Astrocyte (in vitro differentiated cells and primary cell): ENCODE measurements at regions not wholly inside any gene's neighbourhood (a gene's known extent, or its start where the extent isn't known, plus 50 kb on each side); places are given as distances from the start of the nearest gene placed in this dataset.
A peak's percentile ranks its signal among the peaks of the same experiment; 100 is the strongest.

ENCODE experiments used
- DNase-seq: peaks from one replicate; pipeline ENCODE4 v3.0.0-alpha.2; 2010; ENCODE audit warnings: low read depth
- FAIRE-seq: peaks from 2 replicates; lab custom pipeline; 2011; peaks lifted over from hg19 to GRCh38; lab: Jason Lieb, UNC
- H2AFZ ChIP-seq: 2 replicates; pipeline ENCODE4 v1.6.0; 2012; ENCODE audit warnings: low read depth, low read length, inconsistent platforms
- H3K27ac ChIP-seq: 2 replicates; pipeline ENCODE4 v1.5.1; 2011; ENCODE audit warnings: low read depth, low read length, inconsistent platforms
- H3K27me3 ChIP-seq: 2 replicates; pipeline ENCODE4 v1.6.0; 2011; ENCODE audit warnings: low read length, inconsistent platforms; ENCODE audit not compliant: insufficient read depth
- H3K36me3 ChIP-seq: 2 replicates; pipeline ENCODE4 v1.5.1; 2011; ENCODE audit warnings: low read length, inconsistent platforms; ENCODE audit not compliant: insufficient read depth
- H3K4me1 ChIP-seq: 2 replicates; pipeline ENCODE4 v1.5.1; 2011; ENCODE audit warnings: low read length, inconsistent platforms; ENCODE audit not compliant: insufficient read depth
- H3K4me2 ChIP-seq: 2 replicates; pipeline ENCODE4 v1.6.0; 2012; ENCODE audit warnings: low read length, inconsistent platforms
- H3K4me3 ChIP-seq: 2 replicates; pipeline ENCODE4 v1.5.1; 2011; ENCODE audit warnings: low read depth, mild to moderate bottlenecking, low read length, inconsistent platforms; ENCODE audit not compliant: insufficient read depth
- H3K79me2 ChIP-seq: 2 replicates; pipeline ENCODE4 v1.6.0; 2012; ENCODE audit warnings: mild to moderate bottlenecking, low read length, inconsistent platforms; ENCODE audit not compliant: insufficient read depth
- H3K9ac ChIP-seq: 2 replicates; pipeline ENCODE4 v1.6.0; 2012; ENCODE audit warnings: mild to moderate bottlenecking, low read length, inconsistent platforms
- H3K9me3 ChIP-seq: 2 replicates; pipeline ENCODE4 v1.5.1; 2012; ENCODE audit warnings: low read depth, mild to moderate bottlenecking, low read length, inconsistent platforms; ENCODE audit not compliant: insufficient read depth
- H4K20me1 ChIP-seq: 2 replicates; pipeline ENCODE4 v1.6.0; 2012; ENCODE audit warnings: low read length, inconsistent platforms; ENCODE audit not compliant: insufficient read depth
- H3K27ac Mint-ChIP-seq: one replicate; pipeline ENCODE4 v1.8.0; 2021; ENCODE audit warnings: mild to moderate bottlenecking, mixed read lengths; ENCODE audit not compliant: unreplicated experiment
- H3K27me3 Mint-ChIP-seq: one replicate; pipeline ENCODE4 v1.8.0; 2021; ENCODE audit warnings: low read depth, mixed read lengths; ENCODE audit not compliant: unreplicated experiment
- H3K36me3 Mint-ChIP-seq: one replicate; pipeline ENCODE4 v1.8.0; 2021; ENCODE audit warnings: low read depth, mixed read lengths; ENCODE audit not compliant: unreplicated experiment
- H3K4me1 Mint-ChIP-seq: one replicate; pipeline ENCODE4 v1.8.0; 2021; ENCODE audit warnings: low read depth, mixed read lengths; ENCODE audit not compliant: unreplicated experiment
- H3K4me3 Mint-ChIP-seq: one replicate; pipeline ENCODE4 v1.8.0; 2021; ENCODE audit warnings: mild to moderate bottlenecking, moderate library complexity, mixed read lengths; ENCODE audit not compliant: unreplicated experiment
- H3K9me3 Mint-ChIP-seq: one replicate; pipeline ENCODE4 v1.8.0; 2021; ENCODE audit warnings: mild to moderate bottlenecking, mixed read lengths; ENCODE audit not compliant: unreplicated experiment
- EZH2 ChIP-seq: IDR thresholded peaks from 2 replicates; pipeline ENCODE4 v1.6.1; 2012; ENCODE audit warnings: mild to moderate bottlenecking, low read length, inconsistent platforms; ENCODE audit not compliant: insufficient read depth
- TF ChIP-seq, protein P1 (sequence below): IDR thresholded peaks from 2 replicates; pipeline ENCODE4 v1.5.1; 2011; ENCODE audit warnings: low read depth, mild to moderate bottlenecking, inconsistent platforms, low read length, moderate library complexity; ENCODE audit not compliant: insufficient read depth

DNA sequence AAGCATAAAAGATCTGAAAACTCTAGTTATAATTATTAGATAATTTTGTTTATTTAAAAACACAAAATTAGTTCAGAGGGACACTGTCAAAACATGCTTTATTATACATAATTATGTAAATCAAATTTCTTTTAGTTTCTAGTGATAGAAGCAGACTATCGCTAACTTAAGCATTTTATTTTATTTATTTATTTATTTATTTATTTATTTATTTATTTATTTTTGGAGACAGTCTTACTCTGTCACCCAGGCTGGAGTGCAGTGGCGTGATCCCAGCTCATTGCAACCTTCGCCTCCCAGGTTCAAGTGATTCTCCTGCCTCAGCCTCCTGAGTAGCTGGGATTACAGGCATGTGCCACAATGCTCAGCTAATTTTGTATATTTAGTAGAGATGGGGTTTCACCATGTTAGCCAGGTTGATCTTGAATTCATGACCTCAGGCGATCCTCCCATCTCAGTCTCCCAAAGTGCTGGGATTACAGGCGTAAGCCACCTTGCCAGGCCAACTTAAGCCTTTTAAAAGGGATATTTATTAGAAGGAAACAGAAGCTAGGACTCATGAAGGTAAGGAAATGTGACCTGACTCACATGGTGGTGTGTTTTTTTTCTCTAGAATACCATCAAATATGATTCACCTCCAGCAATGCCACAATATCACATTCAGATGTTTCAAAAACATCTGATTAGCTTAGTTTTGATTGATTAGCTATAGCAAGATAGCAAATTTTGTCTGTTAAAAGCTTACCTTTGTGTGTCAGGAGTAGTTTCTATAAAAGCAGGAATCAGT is 1357.4 kb upstream of the ADGRL4 start:
- Histone ChIP-seq H3K4me1 (no peaks in the 10 kb centered on the region), H3K36me3 (no peaks in the 10 kb centered on the region), H2AFZ (no peak overlapping the region), H3K4me2 (no peak overlapping the region), H4K20me1 (no peaks in the 10 kb centered on the region), H3K27me3 (no peaks in the 10 kb centered on the region), H3K27ac (no peak overlapping the region), H3K79me2 (no peaks in the 10 kb centered on the region), H3K9me3 (no peaks in the 10 kb centered on the region), H3K9ac (no peak overlapping the region), H3K4me3 (no peak overlapping the region)
- no peaks in the 10 kb centered on the region for H3K27me3 Mint-ChIP-seq
- H3K36me3 Mint-ChIP-seq, result no peaks in the 10 kb centered on the region
- peaks cover 1% of the 10 kb centered on the region for H3K4me1 Mint-ChIP-seq
- no peaks in the 10 kb centered on the region for H3K9me3 Mint-ChIP-seq
- FAIRE-seq (no peak), DNase-seq (peak; percentile 2)
- H3K4me3 Mint-ChIP-seq, result no peak overlapping the region
- no peak for TF ChIP-seq EZH2
- TF ChIP-seq, protein P1, sequence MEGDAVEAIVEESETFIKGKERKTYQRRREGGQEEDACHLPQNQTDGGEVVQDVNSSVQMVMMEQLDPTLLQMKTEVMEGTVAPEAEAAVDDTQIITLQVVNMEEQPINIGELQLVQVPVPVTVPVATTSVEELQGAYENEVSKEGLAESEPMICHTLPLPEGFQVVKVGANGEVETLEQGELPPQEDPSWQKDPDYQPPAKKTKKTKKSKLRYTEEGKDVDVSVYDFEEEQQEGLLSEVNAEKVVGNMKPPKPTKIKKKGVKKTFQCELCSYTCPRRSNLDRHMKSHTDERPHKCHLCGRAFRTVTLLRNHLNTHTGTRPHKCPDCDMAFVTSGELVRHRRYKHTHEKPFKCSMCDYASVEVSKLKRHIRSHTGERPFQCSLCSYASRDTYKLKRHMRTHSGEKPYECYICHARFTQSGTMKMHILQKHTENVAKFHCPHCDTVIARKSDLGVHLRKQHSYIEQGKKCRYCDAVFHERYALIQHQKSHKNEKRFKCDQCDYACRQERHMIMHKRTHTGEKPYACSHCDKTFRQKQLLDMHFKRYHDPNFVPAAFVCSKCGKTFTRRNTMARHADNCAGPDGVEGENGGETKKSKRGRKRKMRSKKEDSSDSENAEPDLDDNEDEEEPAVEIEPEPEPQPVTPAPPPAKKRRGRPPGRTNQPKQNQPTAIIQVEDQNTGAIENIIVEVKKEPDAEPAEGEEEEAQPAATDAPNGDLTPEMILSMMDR, result no peak
- H3K27ac Mint-ChIP-seq, result no peak overlapping the region

DNA sequence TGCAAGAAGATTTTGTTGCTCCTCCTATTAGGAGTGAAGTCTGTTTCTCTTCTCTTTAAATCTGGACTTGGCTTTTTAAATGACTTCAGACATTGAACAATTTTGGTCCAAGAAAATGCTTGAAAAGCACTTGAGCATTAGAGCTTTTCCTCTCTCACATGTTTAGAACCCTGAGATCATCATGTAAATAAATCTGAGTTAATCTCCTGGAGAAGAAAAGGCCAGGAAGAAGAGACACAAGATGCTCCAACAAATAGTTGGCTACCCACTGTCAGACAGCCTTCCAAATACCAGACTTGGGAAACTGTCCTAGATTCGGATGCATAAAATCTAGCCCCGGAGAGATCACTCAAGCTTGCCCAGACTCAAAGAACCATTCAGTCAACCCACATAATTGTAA is 1353.1 kb upstream of the ADGRL4 start:
- Histone ChIP-seq H4K20me1 (no peaks in the 10 kb centered on the region), H3K9me3 (no peaks in the 10 kb centered on the region), H3K27me3 (no peaks in the 10 kb centered on the region), H3K4me3 (no peak overlapping the region), H3K79me2 (no peaks in the 10 kb centered on the region), H3K27ac (no peak overlapping the region), H2AFZ (no peak overlapping the region), H3K9ac (no peak overlapping the region), H3K4me2 (no peak overlapping the region), H3K36me3 (no peaks in the 10 kb centered on the region), H3K4me1 (no peaks in the 10 kb centered on the region)
- H3K27ac Mint-ChIP-seq, result no peak overlapping the region
- H3K36me3 Mint-ChIP-seq, result no peaks in the 10 kb centered on the region
- H3K4me3 Mint-ChIP-seq, result no peak overlapping the region
- no peak for TF ChIP-seq EZH2
- TF ChIP-seq, protein P1, result no peak
- H3K4me1 Mint-ChIP-seq, result peaks cover 1% of the 10 kb centered on the region
- H3K27me3 Mint-ChIP-seq, result no peaks in the 10 kb centered on the region
- no peak for DNase-seq
- no peaks in the 10 kb centered on the region for H3K9me3 Mint-ChIP-seq
- no peak for FAIRE-seq

DNA sequence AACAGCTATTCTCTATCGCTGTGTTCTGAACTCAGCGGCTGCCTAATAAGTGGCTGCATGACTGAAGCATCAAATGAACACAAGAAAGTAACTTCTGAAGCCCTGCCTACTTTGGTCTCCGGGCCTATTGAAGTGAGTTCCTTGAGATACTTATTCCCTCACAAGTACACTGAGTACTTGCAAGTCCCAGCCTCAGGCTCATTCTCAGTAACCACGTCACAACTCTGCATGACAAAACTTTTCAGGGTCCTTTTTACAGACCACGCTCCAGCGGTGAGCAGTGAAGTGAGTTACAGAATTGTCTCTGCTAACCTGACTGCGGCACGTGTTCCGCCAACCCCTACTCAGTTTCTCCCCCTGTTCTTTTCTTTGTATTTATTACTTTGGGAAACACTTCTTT is 1342.7 kb upstream of the ADGRL4 start:
- no peak overlapping the region for H2AFZ ChIP-seq
- no peaks in the 10 kb centered on the region for H3K36me3 ChIP-seq
- no peaks in the 10 kb centered on the region for H3K9me3 Mint-ChIP-seq
- H3K27ac ChIP-seq, result no peak overlapping the region
- no peak for FAIRE-seq
- H3K9ac ChIP-seq, result no peak overlapping the region
- TF ChIP-seq EZH2, result no peak
- TF ChIP-seq, protein P1, result no peak
- H3K4me3 Mint-ChIP-seq, result no peak overlapping the region
- H3K4me3 ChIP-seq, result no peak overlapping the region
- no peaks in the 10 kb centered on the region for H3K4me1 ChIP-seq
- H3K4me2 ChIP-seq, result no peak overlapping the region
- no peaks in the 10 kb centered on the region for H3K36me3 Mint-ChIP-seq
- H3K79me2 ChIP-seq, result no peaks in the 10 kb centered on the region
- H3K27ac Mint-ChIP-seq, result no peak overlapping the region
- H3K4me1 Mint-ChIP-seq, result no peaks in the 10 kb centered on the region
- DNase-seq, result no peak
- no peaks in the 10 kb centered on the region for H3K27me3 ChIP-seq
- H3K27me3 Mint-ChIP-seq, result no peaks in the 10 kb centered on the region
- H3K9me3 ChIP-seq, result no peaks in the 10 kb centered on the region
- no peaks in the 10 kb centered on the region for H4K20me1 ChIP-seq
